HepG2 (cell line): ENCODE measurements at regions not wholly inside any gene's neighbourhood (a gene's known extent, or its start where the extent isn't known, plus 50 kb on each side); places are given as distances from the start of the nearest gene placed in this dataset.

ENCODE experiments used
- ATAC-seq: fragments of 200-7000 bp; cut with Tn5 transposase; 3 replicates; pipeline ENCODE4 v1.9.1; 2020; ENCODE audit warnings: mild to moderate bottlenecking, moderate library complexity
- BruUV-seq: library from RNA; stranded (reverse); fragments of 400-500 nt; replicated peaks from 2 replicates; lab custom pipeline; 2021; lab: Mats Ljungman, UMichigan
- CTCF ChIA-PET: fragments of 300-600 bp; formaldehyde crosslinking; extraction: SDS; loops from one replicate; lab custom pipeline; 2021; ENCODE audit warnings: low total read pairs, inconsistent platforms, low intra/inter-chr PET ratio; lab: Yijun Ruan, JAX
- POLR2A ChIA-PET: fragments of 350-600 bp; sonication (Branson Sonifier 250); formaldehyde crosslinking; loops from one replicate; lab custom pipeline; 2020; ENCODE audit warnings: antibody characterized with exemption, inconsistent platforms; lab: Yijun Ruan, JAX
- DNase-seq: peaks from one replicate; pipeline ENCODE4 v3.0.0-alpha.2; 2015; ENCODE audit warnings: low spot score
- FAIRE-seq: peaks from 3 replicates; lab custom pipeline; 2011; peaks lifted over from hg19 to GRCh38; lab: Jason Lieb, UNC
- H2AFZ ChIP-seq: one replicate; pipeline ENCODE4 v1.6.1; 2011; ENCODE audit warnings: low read length, inconsistent platforms
- H3K27ac ChIP-seq: fragments of 300-600 bp; 3 replicates; pipeline ENCODE4 v1.8.0; 2011; ENCODE audit warnings: mixed run types, mild to moderate bottlenecking, mixed read lengths, low read length, inconsistent platforms; ENCODE audit not compliant: insufficient read depth; ENCODE audit errors: extremely low read length
- H3K27me3 ChIP-seq, 2 experiments: fragments of 200-600 bp in 1 of 2; 2 replicates in 1 of 2; 3 replicates in 1 of 2; pipeline versions ENCODE4 v1.6.0 to v1.8.0; 2011; ENCODE audit warnings: low read length in 2 of 2, mild to moderate bottlenecking in 2 of 2, moderate library complexity in 2 of 2, inconsistent platforms in 1 of 2; ENCODE audit not compliant: insufficient read depth in 2 of 2, control insufficient read depth in 1 of 2
- H3K36me3 ChIP-seq, 2 experiments: fragments of 200-600 bp in 1 of 2; replicated peaks in 1 of 2; 2 replicates in 1 of 2; 3 replicates in 1 of 2; pipeline versions ENCODE4 v1.5.1 to v1.8.0; 2011; ENCODE audit warnings: low read length in 2 of 2, inconsistent platforms in 1 of 2; ENCODE audit not compliant: insufficient read depth in 2 of 2, control insufficient read depth in 1 of 2
- H3K4me1 ChIP-seq: 2 replicates; pipeline ENCODE4 v1.5.1; 2012; ENCODE audit warnings: low read length, inconsistent platforms; ENCODE audit not compliant: insufficient read depth
- H3K4me2 ChIP-seq: 2 replicates; pipeline ENCODE4 v1.6.0; 2011; ENCODE audit warnings: low read depth, low read length, inconsistent platforms
- H3K4me3 ChIP-seq, 3 experiments: fragments of 200-600 bp in 1 of 3; sonication (generic), shearing (Covaris generic) in 1 of 3; replicated peaks in 1 of 3; 2 replicates each; pipeline ENCODE4 v1.5.1; 2011 to 2016; ENCODE audit warnings: low read length in 3 of 3, inconsistent platforms in 2 of 3, low read depth in 2 of 3, mild to moderate bottlenecking in 2 of 3, control low read depth in 1 of 3, mixed read lengths in 1 of 3; ENCODE audit not compliant: insufficient read depth in 1 of 3
- H3K79me2 ChIP-seq: one replicate; pipeline ENCODE4 v1.6.1; 2011; ENCODE audit warnings: low read length, inconsistent platforms; ENCODE audit not compliant: insufficient read depth
- H3K9ac ChIP-seq: 2 replicates; pipeline ENCODE4 v1.6.0; 2011; ENCODE audit warnings: mild to moderate bottlenecking, low read depth, low read length, inconsistent platforms; ENCODE audit not compliant: insufficient read depth
- H3K9me3 ChIP-seq: 2 replicates; pipeline ENCODE4 v1.5.1; 2012; ENCODE audit warnings: mild to moderate bottlenecking, low read length
- H4K20me1 ChIP-seq: 2 replicates; pipeline ENCODE4 v1.6.0; 2011; ENCODE audit warnings: inconsistent platforms, mild to moderate bottlenecking, low read length, moderate library complexity; ENCODE audit not compliant: insufficient read depth
- GABPA ChIP-seq, 2 experiments: IDR thresholded peaks; 2 replicates each; pipeline ENCODE4 v1.6.1; 2011 to 2016; ENCODE audit warnings: low read depth in 2 of 2, low read length in 1 of 2, missing biosample characterization in 1 of 2, missing genetic modification characterization in 1 of 2
- GPN1 ChIP-seq: sonication (generic); formaldehyde crosslinking; IDR thresholded peaks from 2 replicates; pipeline ENCODE4 v1.5.1; 2020; ENCODE audit warnings: missing genetic modification reagents, borderline replicate concordance
- HBP1 ChIP-seq: IDR thresholded peaks from 2 replicates; pipeline ENCODE4 v1.6.1; 2016; ENCODE audit warnings: low read depth, control low read depth
- KAT2B ChIP-seq: fragments of 150-350 bp; IDR thresholded peaks from 2 replicates; pipeline ENCODE4 v1.6.1; 2014; ENCODE audit warnings: low read depth, low read length, borderline replicate concordance
- KMT2A ChIP-seq: sonication (generic); formaldehyde crosslinking; IDR thresholded peaks from 2 replicates; pipeline ENCODE4 v1.4.0; 2020; ENCODE audit warnings: missing genetic modification reagents
- LCORL ChIP-seq, 2 experiments: fragments of 450-650 bp in 1 of 2; sonication (generic) in 1 of 2; formaldehyde crosslinking in 1 of 2; IDR thresholded peaks; 2 replicates each; pipeline versions ENCODE4 v1.5.0 to v1.6.1; 2017 to 2020; ENCODE audit warnings: antibody characterized with exemption in 1 of 2, missing genetic modification reagents in 1 of 2
- MED1 ChIP-seq: sonication (generic); formaldehyde crosslinking; IDR thresholded peaks from 2 replicates; pipeline ENCODE4 v1.4.0; 2020; ENCODE audit warnings: missing genetic modification reagents
- MTERF4 ChIP-seq: sonication (generic); formaldehyde crosslinking; IDR thresholded peaks from 2 replicates; pipeline ENCODE4 v1.8.0; 2023; ENCODE audit warnings: mild to moderate bottlenecking, missing genetic modification reagents
- PBX2 ChIP-seq: IDR thresholded peaks from 2 replicates; pipeline ENCODE4 v1.6.1; 2016; ENCODE audit warnings: control low read depth
- SNAPC2 ChIP-seq: sonication (generic); formaldehyde crosslinking; IDR thresholded peaks from 2 replicates; pipeline ENCODE4 v1.8.1; 2022; ENCODE audit warnings: mild to moderate bottlenecking, missing genetic modification reagents
- SP2 ChIP-seq: sonication (generic); formaldehyde crosslinking; IDR thresholded peaks from 2 replicates; pipeline ENCODE4 v1.5.1; 2020; ENCODE audit warnings: mild to moderate bottlenecking, missing genetic modification reagents
- TBP ChIP-seq: sonication (generic); formaldehyde crosslinking; IDR thresholded peaks from 2 replicates; pipeline ENCODE4 v1.5.0; 2020; ENCODE audit warnings: missing genetic modification reagents
- THAP9 ChIP-seq: sonication (generic); formaldehyde crosslinking; IDR thresholded peaks from 2 replicates; pipeline ENCODE4; 2020; ENCODE audit warnings: missing genetic modification reagents, mild to moderate bottlenecking, borderline replicate concordance
- TMF1 ChIP-seq: sonication (generic); formaldehyde crosslinking; IDR thresholded peaks from 2 replicates; pipeline ENCODE4 v1.8.1; 2022; ENCODE audit warnings: low read depth, missing genetic modification reagents
- ZBTB44 ChIP-seq: sonication (generic); formaldehyde crosslinking; IDR thresholded peaks from 2 replicates; pipeline ENCODE4 v1.4.0; 2020; ENCODE audit warnings: missing genetic modification reagents
- ZFP62 ChIP-seq: sonication (generic); formaldehyde crosslinking; IDR thresholded peaks from 2 replicates; pipeline ENCODE4 v1.4.0; 2020; ENCODE audit warnings: missing genetic modification reagents
- ZMYM4 ChIP-seq: sonication (generic); formaldehyde crosslinking; IDR thresholded peaks from 2 replicates; pipeline ENCODE4 v1.8.1; 2023; ENCODE audit warnings: mild to moderate bottlenecking, missing genetic modification reagents
- ZNF598 ChIP-seq: sonication (generic); formaldehyde crosslinking; IDR thresholded peaks from 2 replicates; pipeline ENCODE4 v1.5.1; 2020; ENCODE audit warnings: mild to moderate bottlenecking, missing genetic modification reagents, borderline replicate concordance
- WGBS: methylation state at CpG from one replicate; pipeline ENCODE4 v1.1.6; 2017; ENCODE audit warnings: low lambda C conversion rate; 5-methylcytosine and 5-hydroxymethylcytosine counted together
- in situ Hi-C: cut with HindIII; loops from 2 replicates; pipeline ENCODE4 v1.10.0; 2017; ENCODE audit warnings: low pct_unique_long_range_greater_than_20kb; ENCODE audit not compliant: extremely low pct_ligation_motif_present
- intact Hi-C: fragments of 100-400 bp; cut with micrococcal nuclease; formaldehyde crosslinking; loops from one replicate; pipeline ENCODE4 v1.10.0; 2022; ENCODE audit not compliant: unreplicated experiment

GRCh38 chr1:239817276-239817675 lies 274.4 kb upstream of the FMN2 start:
- intact Hi-C loops (no loop called here), in situ Hi-C loops (no loop called here)
- H3K27ac ChIP-seq, result no peak overlapping the region
- no TSS peak for BruUV-seq
- 0% methylated on average over 1 of the region's 1 CpG for WGBS
- TF ChIP-seq ZNF598 (CRISPR knock-in tag) (no peak), SNAPC2 (CRISPR knock-in tag) (no peak), ZFP62 (CRISPR knock-in tag) (no peak), GABPA (IDR thresholded peaks at IDR 0.05; ENCODE audit: low read depth, low read length) (no peak), GABPA (CRISPR knock-in tag; IDR thresholded peaks at IDR 0.05; ENCODE audit: low read depth) (no peak), KMT2A (CRISPR knock-in tag) (no peak), SP2 (no peak), ZBTB44 (no peak), MTERF4 (CRISPR knock-in tag) (no peak), THAP9 (CRISPR knock-in tag) (no peak), MED1 (CRISPR knock-in tag) (no peak), TBP (CRISPR knock-in tag) (no peak), KAT2B (no peak), PBX2 (CRISPR knock-in tag) (no peak), LCORL (IDR thresholded peaks at IDR 0.05) (no peak), LCORL (CRISPR knock-in tag; IDR thresholded peaks at IDR 0.05) (no peak), TMF1 (CRISPR knock-in tag) (no peak), GPN1 (no peak), ZMYM4 (CRISPR knock-in tag) (no peak), HBP1 (no peak)
- ATAC-seq, result no peak
- ChIA-PET CTCF (no interaction called here), POLR2A (no interaction called here)
- H3K36me3 ChIP-seq, result no peaks in the 10 kb centered on the region
- no peak overlapping the region for H2AFZ ChIP-seq
- no peak overlapping the region for H3K9ac ChIP-seq
- H3K27me3 ChIP-seq, result no peaks in the 10 kb centered on the region
- H3K4me3 ChIP-seq, result no peak overlapping the region
- FAIRE-seq, result no peak
- H3K9me3 ChIP-seq, result no peaks in the 10 kb centered on the region
- DNase-seq, result no peak
- no peaks in the 10 kb centered on the region for H3K79me2 ChIP-seq
- H4K20me1 ChIP-seq, result no peaks in the 10 kb centered on the region
- no peaks in the 10 kb centered on the region for H3K4me1 ChIP-seq
- H3K4me2 ChIP-seq, result no peak overlapping the region
